ENCODE measurements at regions not wholly inside any gene's neighbourhood (a gene's known extent, or its start where the extent isn't known, plus 50 kb on each side); places are given as distances from the start of the nearest gene placed in this dataset.

GRCh38 chr9:1870915-1871314 lies 144.2 kb upstream of the SMARCA2 start:
- Histone ChIP-seq H2AFZ (ENCODE audit: low read depth) (no peak overlapping the region), H3K9me2 (no peaks in the 10 kb centered on the region), H3K36me3 (replicated peaks in 1 of 2; ENCODE audit: control insufficient read depth in 1 of 2, insufficient read depth in 2 of 2, low read length in 1 of 2) (no peaks in the 10 kb centered on the region), H3K9me3 (no peaks in the 10 kb centered on the region), H3F3A (replicated peaks; ENCODE audit: insufficient read depth) (no peaks in the 10 kb centered on the region), H3K27me3 (ENCODE audit: insufficient read depth) (no peaks in the 10 kb centered on the region), H3K4me2 (no peak overlapping the region), H3K4me3 (ENCODE audit: low read depth in 2 of 2, low read length in 1 of 2) (no peak overlapping the region), H3K27ac (ENCODE audit: low read depth in 2 of 2, low read length in 1 of 2) (no peak overlapping the region), H4K20me1 (ENCODE audit: insufficient read depth) (no peaks in the 10 kb centered on the region), H3K79me2 (ENCODE audit: insufficient read depth) (no peaks in the 10 kb centered on the region), H3K4me1 (ENCODE audit: control insufficient read depth in 1 of 2, insufficient read depth in 2 of 2, low read depth in 1 of 2, low read length in 1 of 2) (no peaks in the 10 kb centered on the region), H3K9ac (no peak overlapping the region)
- CTCF ChIA-PET = interaction anchor here (1.2 kb wide), 1 partner anchor 40 kb away, joined by 3 read pairs; no protein-coding TSS in a partner anchor
- POLR2A ChIA-PET = no interaction called here
- 14% methylated on average over 2 of the region's 2 CpGs for WGBS (ENCODE audit: low lambda C conversion rate)
- TF ChIP-seq TAF1 (IDR thresholded peaks at IDR 0.05; ENCODE audit: borderline replicate concordance, low read depth, low read length) (no peak), TCF12 (IDR thresholded peaks at IDR 0.05) (no peak), TEAD4 (IDR thresholded peaks at IDR 0.05; ENCODE audit: borderline replicate concordance, insufficient read depth) (no peak), IRF3 (IDR thresholded peaks at IDR 0.05; ENCODE audit: low read depth, low read length) (no peak), RFX5 (IDR thresholded peaks at IDR 0.05; ENCODE audit: low read length) (no peak), RAD21 (IDR thresholded peaks at IDR 0.05; ENCODE audit: low read length) (no peak), NRF1 (IDR thresholded peaks at IDR 0.05; ENCODE audit: low read depth, low read length) (no peak), RCOR1 (IDR thresholded peaks at IDR 0.05; ENCODE audit: low read length) (no peak), JUND (IDR thresholded peaks at IDR 0.05) (no peak), CTCF (IDR thresholded peaks at IDR 0.05) (no peak), GABPA (IDR thresholded peaks at IDR 0.05; ENCODE audit: low read depth) (no peak), FOSL2 (IDR thresholded peaks at IDR 0.05; ENCODE audit: borderline replicate concordance, low read depth) (no peak), SIN3A (IDR thresholded peaks at IDR 0.05; ENCODE audit: borderline replicate concordance, low read depth, low read length) (no peak), EZH2phosphoT487 (IDR thresholded peaks at IDR 0.05; ENCODE audit: borderline replicate concordance, low read depth) (no peak), FOXM1 (IDR thresholded peaks at IDR 0.05; ENCODE audit: low read depth) (no peak), SMC3 (IDR thresholded peaks at IDR 0.05; ENCODE audit: low read depth, low read length) (no peak)
- TF ChIP-seq, protein P1, sequence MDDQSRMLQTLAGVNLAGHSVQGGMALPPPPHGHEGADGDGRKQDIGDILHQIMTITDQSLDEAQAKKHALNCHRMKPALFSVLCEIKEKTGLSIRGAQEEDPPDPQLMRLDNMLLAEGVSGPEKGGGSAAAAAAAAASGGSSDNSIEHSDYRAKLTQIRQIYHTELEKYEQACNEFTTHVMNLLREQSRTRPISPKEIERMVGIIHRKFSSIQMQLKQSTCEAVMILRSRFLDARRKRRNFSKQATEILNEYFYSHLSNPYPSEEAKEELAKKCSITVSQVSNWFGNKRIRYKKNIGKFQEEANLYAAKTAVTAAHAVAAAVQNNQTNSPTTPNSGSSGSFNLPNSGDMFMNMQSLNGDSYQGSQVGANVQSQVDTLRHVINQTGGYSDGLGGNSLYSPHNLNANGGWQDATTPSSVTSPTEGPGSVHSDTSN (IDR thresholded peaks at IDR 0.05) = no peak
- TF ChIP-seq, protein P2, sequence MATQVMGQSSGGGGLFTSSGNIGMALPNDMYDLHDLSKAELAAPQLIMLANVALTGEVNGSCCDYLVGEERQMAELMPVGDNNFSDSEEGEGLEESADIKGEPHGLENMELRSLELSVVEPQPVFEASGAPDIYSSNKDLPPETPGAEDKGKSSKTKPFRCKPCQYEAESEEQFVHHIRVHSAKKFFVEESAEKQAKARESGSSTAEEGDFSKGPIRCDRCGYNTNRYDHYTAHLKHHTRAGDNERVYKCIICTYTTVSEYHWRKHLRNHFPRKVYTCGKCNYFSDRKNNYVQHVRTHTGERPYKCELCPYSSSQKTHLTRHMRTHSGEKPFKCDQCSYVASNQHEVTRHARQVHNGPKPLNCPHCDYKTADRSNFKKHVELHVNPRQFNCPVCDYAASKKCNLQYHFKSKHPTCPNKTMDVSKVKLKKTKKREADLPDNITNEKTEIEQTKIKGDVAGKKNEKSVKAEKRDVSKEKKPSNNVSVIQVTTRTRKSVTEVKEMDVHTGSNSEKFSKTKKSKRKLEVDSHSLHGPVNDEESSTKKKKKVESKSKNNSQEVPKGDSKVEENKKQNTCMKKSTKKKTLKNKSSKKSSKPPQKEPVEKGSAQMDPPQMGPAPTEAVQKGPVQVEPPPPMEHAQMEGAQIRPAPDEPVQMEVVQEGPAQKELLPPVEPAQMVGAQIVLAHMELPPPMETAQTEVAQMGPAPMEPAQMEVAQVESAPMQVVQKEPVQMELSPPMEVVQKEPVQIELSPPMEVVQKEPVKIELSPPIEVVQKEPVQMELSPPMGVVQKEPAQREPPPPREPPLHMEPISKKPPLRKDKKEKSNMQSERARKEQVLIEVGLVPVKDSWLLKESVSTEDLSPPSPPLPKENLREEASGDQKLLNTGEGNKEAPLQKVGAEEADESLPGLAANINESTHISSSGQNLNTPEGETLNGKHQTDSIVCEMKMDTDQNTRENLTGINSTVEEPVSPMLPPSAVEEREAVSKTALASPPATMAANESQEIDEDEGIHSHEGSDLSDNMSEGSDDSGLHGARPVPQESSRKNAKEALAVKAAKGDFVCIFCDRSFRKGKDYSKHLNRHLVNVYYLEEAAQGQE (IDR thresholded peaks at IDR 0.05; ENCODE audit: low read depth, low read length) = no peak
- DNase-seq = no peak
